PC-3 (cell line): ENCODE measurements at regions not wholly inside any gene's neighbourhood (a gene's known extent, or its start where the extent isn't known, plus 50 kb on each side); places are given as distances from the start of the nearest gene placed in this dataset.

Experiments
- EZH2 ChIP-seq: fragments of 300-600 bp; sonication (generic); IDR thresholded peaks from one replicate; pipeline ENCODE4 v1.6.1; 2017; ENCODE audit warnings: antibody characterized with exemption, mild to moderate bottlenecking, low read length; ENCODE audit not compliant: unreplicated experiment
- EZH2phosphoT487 ChIP-seq: fragments of 300-600 bp; sonication (generic); IDR thresholded peaks from 2 replicates; pipeline ENCODE4 v1.6.1; 2018; ENCODE audit warnings: mild to moderate bottlenecking, antibody characterized with exemption, low read length, borderline replicate concordance
- TF ChIP-seq, protein P1 (sequence below): fragments of 300-600 bp; sonication (generic); conservative IDR thresholded peaks from 2 replicates; pipeline ENCODE4 v1.5.1; 2017; ENCODE audit warnings: antibody characterized with exemption, low read depth, mild to moderate bottlenecking, low read length

DNA sequence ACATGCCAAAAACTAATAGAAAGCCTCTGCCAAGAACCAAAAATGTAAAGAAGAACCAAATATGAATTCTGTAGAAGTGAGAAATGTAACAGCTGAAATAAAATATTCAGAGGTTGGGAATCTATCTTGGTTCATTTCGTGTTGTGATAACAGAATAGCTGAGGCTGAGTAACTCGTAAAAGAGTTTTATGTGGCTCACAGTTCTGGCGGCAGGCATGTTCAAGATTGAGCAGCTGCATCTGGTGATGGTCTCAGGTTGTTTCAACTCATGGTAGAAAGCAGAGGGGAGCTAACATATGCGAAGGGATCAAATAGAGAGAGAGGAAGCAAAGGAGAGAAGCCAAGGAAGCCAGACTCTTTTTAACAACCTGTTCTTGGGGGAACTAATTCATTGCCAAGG is 717.2 kb downstream of the TNS3 start:
- TF ChIP-seq EZH2 = no peak
- TF ChIP-seq, protein P1, sequence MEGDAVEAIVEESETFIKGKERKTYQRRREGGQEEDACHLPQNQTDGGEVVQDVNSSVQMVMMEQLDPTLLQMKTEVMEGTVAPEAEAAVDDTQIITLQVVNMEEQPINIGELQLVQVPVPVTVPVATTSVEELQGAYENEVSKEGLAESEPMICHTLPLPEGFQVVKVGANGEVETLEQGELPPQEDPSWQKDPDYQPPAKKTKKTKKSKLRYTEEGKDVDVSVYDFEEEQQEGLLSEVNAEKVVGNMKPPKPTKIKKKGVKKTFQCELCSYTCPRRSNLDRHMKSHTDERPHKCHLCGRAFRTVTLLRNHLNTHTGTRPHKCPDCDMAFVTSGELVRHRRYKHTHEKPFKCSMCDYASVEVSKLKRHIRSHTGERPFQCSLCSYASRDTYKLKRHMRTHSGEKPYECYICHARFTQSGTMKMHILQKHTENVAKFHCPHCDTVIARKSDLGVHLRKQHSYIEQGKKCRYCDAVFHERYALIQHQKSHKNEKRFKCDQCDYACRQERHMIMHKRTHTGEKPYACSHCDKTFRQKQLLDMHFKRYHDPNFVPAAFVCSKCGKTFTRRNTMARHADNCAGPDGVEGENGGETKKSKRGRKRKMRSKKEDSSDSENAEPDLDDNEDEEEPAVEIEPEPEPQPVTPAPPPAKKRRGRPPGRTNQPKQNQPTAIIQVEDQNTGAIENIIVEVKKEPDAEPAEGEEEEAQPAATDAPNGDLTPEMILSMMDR = no peak
- TF ChIP-seq EZH2phosphoT487 = no peak
